Neuronal stem cell (in vitro differentiated cells): ENCODE measurements at regions not wholly inside any gene's neighbourhood (a gene's known extent, or its start where the extent isn't known, plus 50 kb on each side); places are given as distances from the start of the nearest gene placed in this dataset.

ENCODE experiments used
- DNase-seq: peaks from one replicate; pipeline ENCODE4 v3.0.0-alpha.2; 2013; ENCODE audit warnings: low spot score
- H2AFZ ChIP-seq: one replicate; pipeline ENCODE4 v1.6.1; 2013; ENCODE audit warnings: mild to moderate bottlenecking, low read length, inconsistent platforms
- H2AK5ac ChIP-seq: 2 replicates; pipeline ENCODE4 v1.6.1; 2013; ENCODE audit warnings: low read depth, mild to moderate bottlenecking, inconsistent platforms, low read length, moderate library complexity, mixed read lengths
- H2BK120ac ChIP-seq: 2 replicates; pipeline ENCODE4 v1.6.1; 2013; ENCODE audit warnings: low read depth, mild to moderate bottlenecking, inconsistent platforms, low read length, moderate library complexity, mixed read lengths
- H2BK12ac ChIP-seq: one replicate; pipeline ENCODE4 v1.6.1; 2013; ENCODE audit warnings: low read length, inconsistent platforms
- H2BK15ac ChIP-seq: 2 replicates; pipeline ENCODE4 v1.6.1; 2013; ENCODE audit warnings: mild to moderate bottlenecking, low read length, inconsistent platforms, mixed read lengths
- H2BK5ac ChIP-seq: one replicate; pipeline ENCODE4 v1.6.1; 2013; ENCODE audit warnings: inconsistent platforms, mild to moderate bottlenecking, low read length, moderate library complexity
- H3K14ac ChIP-seq: one replicate; pipeline ENCODE4 v1.6.1; 2013; ENCODE audit warnings: low read length, inconsistent platforms
- H3K18ac ChIP-seq: 2 replicates; pipeline ENCODE4 v1.6.1; 2013; ENCODE audit warnings: low read length, inconsistent platforms
- H3K23ac ChIP-seq: 2 replicates; pipeline ENCODE4 v1.6.1; 2013; ENCODE audit warnings: low read depth, mild to moderate bottlenecking, mixed read lengths, low read length, inconsistent platforms; ENCODE audit not compliant: poor library complexity
- H3K27ac ChIP-seq: replicated peaks from 3 replicates; pipeline ENCODE4 v1.5.1; 2013; ENCODE audit warnings: low read length, inconsistent platforms
- H3K27me3 ChIP-seq, 3 experiments: 2 replicates each; pipeline ENCODE4 v1.6.1; 2013; ENCODE audit warnings: low read length in 3 of 3, mild to moderate bottlenecking in 2 of 3, inconsistent platforms in 1 of 3, low read depth in 1 of 3, mixed read lengths in 1 of 3, moderate library complexity in 1 of 3; ENCODE audit not compliant: control insufficient read depth in 3 of 3, insufficient read depth in 3 of 3
- H3K36me3 ChIP-seq, 2 donors: replicated peaks in 1 of 2; 2 replicates each; pipeline ENCODE4 v1.6.1; 2013; ENCODE audit warnings: low read length in 2 of 2; ENCODE audit not compliant: control insufficient read depth in 2 of 2, insufficient read depth in 2 of 2
- H3K4ac ChIP-seq: 2 replicates; pipeline ENCODE4 v1.6.1; 2013; ENCODE audit warnings: inconsistent platforms, mild to moderate bottlenecking, low read length, moderate library complexity
- H3K4me1 ChIP-seq, 2 donors: 1 replicate in 1 of 2; 2 replicates in 1 of 2; pipeline ENCODE4 v1.6.1; 2013; ENCODE audit warnings: low read length in 2 of 2, low read depth in 1 of 2; ENCODE audit not compliant: control insufficient read depth in 2 of 2, insufficient read depth in 1 of 2
- H3K4me2 ChIP-seq: one replicate; pipeline ENCODE4 v1.6.1; 2013; ENCODE audit warnings: mild to moderate bottlenecking, low read length, inconsistent platforms; ENCODE audit not compliant: insufficient read depth, poor library complexity, severe bottlenecking
- H3K4me3 ChIP-seq, 2 donors: 2 replicates each; pipeline ENCODE4 v1.5.1; 2013; ENCODE audit warnings: low read length in 2 of 2, mild to moderate bottlenecking in 2 of 2, inconsistent platforms in 1 of 2, moderate library complexity in 1 of 2
- H3K79me1 ChIP-seq: one replicate; pipeline ENCODE4 v1.6.1; 2013; ENCODE audit warnings: low read depth, mild to moderate bottlenecking, inconsistent platforms, low read length, moderate library complexity
- H3K9ac ChIP-seq: one replicate; pipeline ENCODE4 v1.6.1; 2013; ENCODE audit warnings: mild to moderate bottlenecking, low read depth, low read length, inconsistent platforms; ENCODE audit not compliant: poor library complexity
- H3K9me3 ChIP-seq, 2 donors: replicated peaks in 1 of 2; 2 replicates each; pipeline versions ENCODE3 to v1.6.1; 2013; ENCODE audit warnings: low read length in 2 of 2, mild to moderate bottlenecking in 2 of 2, inconsistent platforms in 1 of 2, low read depth in 1 of 2, mixed read lengths in 1 of 2, moderate library complexity in 1 of 2; ENCODE audit not compliant: control insufficient read depth in 2 of 2, insufficient read depth in 1 of 2
- H4K8ac ChIP-seq: one replicate; pipeline ENCODE4 v1.6.1; 2013; ENCODE audit warnings: low read depth, mild to moderate bottlenecking, inconsistent platforms, low read length, moderate library complexity
- H4K91ac ChIP-seq: one replicate; pipeline ENCODE4 v1.6.1; 2013; ENCODE audit warnings: low read length, low read depth, mild to moderate bottlenecking, inconsistent platforms; ENCODE audit not compliant: poor library complexity
- WGBS, 2 donors: extraction: QIAGEN DNeasy Blood & Tissue Kit; methylation state at CpG; one replicate each; pipeline ENCODE4 v1.1.7; 2013; ENCODE audit warnings: missing lambda C conversion rate in 2 of 2, mixed read lengths in 1 of 2; ENCODE audit not compliant: insufficient read length in 2 of 2, insufficient replicate concordance in 1 of 2; ENCODE audit errors: extremely low coverage in 2 of 2; 5-methylcytosine and 5-hydroxymethylcytosine counted together

DNA sequence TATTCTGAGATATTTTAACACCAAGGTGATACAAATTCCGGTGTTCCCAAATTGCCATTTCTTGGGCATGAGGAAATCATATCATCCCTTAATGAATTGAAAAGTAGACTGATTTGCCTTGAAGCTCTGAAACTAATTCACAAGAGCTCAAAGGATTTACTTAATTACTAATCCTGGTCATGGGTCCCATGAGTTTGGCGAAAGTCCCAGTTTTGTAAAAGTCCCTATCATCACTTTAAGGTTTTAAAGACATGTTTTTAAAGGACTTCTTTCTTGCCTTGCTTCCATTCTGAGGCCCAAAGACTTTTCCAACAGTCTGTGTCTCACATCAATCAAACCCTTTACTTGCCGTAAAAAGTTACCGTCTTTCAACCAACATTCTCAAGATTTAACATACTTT, 377.9 kb downstream of the DNAJB9 start:
- Histone ChIP-seq H3K14ac (no peak overlapping the region), H2AK5ac (no peak overlapping the region), H3K4me1 (no peaks in the 10 kb centered on the region), H3K23ac (no peak overlapping the region), H3K27me3 (no peaks in the 10 kb centered on the region), H2BK15ac (no peak overlapping the region), H3K18ac (no peak overlapping the region), H2BK12ac (no peak overlapping the region), H2BK5ac (no peak overlapping the region), H3K27ac (no peak overlapping the region), H2AFZ (no peak overlapping the region), H3K9me3 (no peaks in the 10 kb centered on the region), H3K79me1 (no peaks in the 10 kb centered on the region), H3K9ac (no peak overlapping the region), H2BK120ac (no peak overlapping the region), H3K36me3 (no peaks in the 10 kb centered on the region), H3K4me3 (no peak overlapping the region), H4K8ac (no peak overlapping the region), H4K91ac (no peak overlapping the region), H3K4me2 (no peak overlapping the region), H3K4ac (no peak overlapping the region)
- no peak for DNase-seq
- no CpG with 5 or more reads among the region's 4 CpGs for WGBS, 2 donors

GRCh38 chr7:108972004-108972403, 402.3 kb downstream of the DNAJB9 start:
- no peaks in the 10 kb centered on the region for H3K79me1 ChIP-seq
- H3K18ac ChIP-seq: no peak overlapping the region
- no peak overlapping the region for H3K4me2 ChIP-seq
- WGBS, 2 donors: no CpG with 5 or more reads among the region's 2 CpGs
- H3K9ac ChIP-seq: no peak overlapping the region
- no peak overlapping the region for H2BK5ac ChIP-seq
- H3K4ac ChIP-seq: no peak overlapping the region
- no peak overlapping the region for H2BK120ac ChIP-seq
- no peak overlapping the region for H3K27ac ChIP-seq
- H3K27me3 ChIP-seq: no peaks in the 10 kb centered on the region
- DNase-seq: no peak
- no peak overlapping the region for H2AK5ac ChIP-seq
- H3K14ac ChIP-seq: no peak overlapping the region
- H2BK15ac ChIP-seq: no peak overlapping the region
- no peaks in the 10 kb centered on the region for H3K9me3 ChIP-seq
- no peak overlapping the region for H4K91ac ChIP-seq
- no peaks in the 10 kb centered on the region for H3K36me3 ChIP-seq
- H3K4me3 ChIP-seq: no peak overlapping the region
- H2BK12ac ChIP-seq: no peak overlapping the region
- H4K8ac ChIP-seq: no peak overlapping the region
- H2AFZ ChIP-seq: no peak overlapping the region
- H3K4me1 ChIP-seq: no peaks in the 10 kb centered on the region
- H3K23ac ChIP-seq: no peak overlapping the region

- Histone ChIP-seq H3K79me1 (no peaks in the 10 kb centered on the region), H2AK5ac (no peak overlapping the region), H2BK12ac (no peak overlapping the region), H3K4me3 (no peak overlapping the region), H4K91ac (no peak overlapping the region), H3K14ac (no peak overlapping the region), H2AFZ (no peak overlapping the region), H2BK5ac (no peak overlapping the region), H3K9me3 (no peaks in the 10 kb centered on the region), H3K4me2 (no peak overlapping the region), H3K18ac (no peak overlapping the region), H4K8ac (no peak overlapping the region), H3K27ac (no peak overlapping the region), H3K4me1 (no peaks in the 10 kb centered on the region), H3K36me3 (no peaks in the 10 kb centered on the region), H3K9ac (no peak overlapping the region), H2BK15ac (no peak overlapping the region), H3K4ac (no peak overlapping the region), H3K27me3 (no peaks in the 10 kb centered on the region), H3K23ac (no peak overlapping the region), H2BK120ac (no peak overlapping the region)
- DNase-seq: no peak
- WGBS, 2 donors: no CpG with 5 or more reads among the region's 1 CpG
Measured at GRCh38 chr7:108973075-108973474, 403.4 kb downstream of the DNAJB9 start.

DNA sequence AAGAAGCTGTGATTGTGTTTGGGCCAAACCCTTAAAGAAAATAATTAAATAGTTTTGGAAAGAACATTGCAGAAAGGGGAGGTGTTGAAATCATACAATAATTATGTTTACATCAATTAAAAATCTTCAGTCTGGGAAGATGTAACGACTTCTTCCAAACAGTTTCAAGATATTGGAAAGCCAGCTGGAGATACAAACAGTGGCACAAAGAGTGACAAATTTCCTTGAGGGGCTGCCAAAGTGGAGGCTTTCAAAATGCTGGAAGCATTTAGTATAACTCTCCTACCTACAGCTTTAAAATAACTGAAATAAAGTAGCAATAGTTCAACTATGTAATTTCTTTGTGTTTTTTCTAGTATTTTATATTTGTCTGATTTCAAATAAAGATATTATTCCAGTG, 405.0 kb downstream of the DNAJB9 start:
- no peak overlapping the region for H3K4ac ChIP-seq
- no peaks in the 10 kb centered on the region for H3K4me1 ChIP-seq
- H2AFZ ChIP-seq: no peak overlapping the region
- H2BK120ac ChIP-seq: no peak overlapping the region
- H3K36me3 ChIP-seq: no peaks in the 10 kb centered on the region
- H3K27me3 ChIP-seq: no peaks in the 10 kb centered on the region
- H2BK5ac ChIP-seq: no peak overlapping the region
- no peak overlapping the region for H3K23ac ChIP-seq
- H3K9ac ChIP-seq: no peak overlapping the region
- H3K9me3 ChIP-seq: no peaks in the 10 kb centered on the region
- H3K79me1 ChIP-seq: no peaks in the 10 kb centered on the region
- H3K4me3 ChIP-seq: no peak overlapping the region
- DNase-seq: no peak
- WGBS, 2 donors: no CpG with 5 or more reads among the region's 1 CpG
- no peak overlapping the region for H4K8ac ChIP-seq
- no peak overlapping the region for H4K91ac ChIP-seq
- no peak overlapping the region for H3K4me2 ChIP-seq
- no peak overlapping the region for H2AK5ac ChIP-seq
- H3K18ac ChIP-seq: no peak overlapping the region
- H3K27ac ChIP-seq: no peak overlapping the region
- H3K14ac ChIP-seq: no peak overlapping the region
- no peak overlapping the region for H2BK15ac ChIP-seq
- no peak overlapping the region for H2BK12ac ChIP-seq
